Osteoblast (primary cell): ENCODE measurements at regions not wholly inside any gene's neighbourhood (a gene's known extent, or its start where the extent isn't known, plus 50 kb on each side); places are given as distances from the start of the nearest gene placed in this dataset.

Experiments
- DNase-seq: peaks from one replicate; pipeline ENCODE4 v3.0.0; 2011; ENCODE audit warnings: low spot score, mixed read lengths; ENCODE audit not compliant: insufficient read length; ENCODE audit errors: missing footprints
- H2AFZ ChIP-seq: 2 replicates; pipeline ENCODE4 v1.6.0; 2011; ENCODE audit warnings: mild to moderate bottlenecking, low read length
- H3K27ac ChIP-seq: 2 replicates; pipeline ENCODE4 v1.5.1; 2011; ENCODE audit warnings: mild to moderate bottlenecking, low read depth, low read length, moderate library complexity
- H3K27me3 ChIP-seq: 2 replicates; pipeline ENCODE4 v1.6.0; 2012; ENCODE audit warnings: mild to moderate bottlenecking, control low read depth, inconsistent platforms, low read length, moderate library complexity; ENCODE audit not compliant: insufficient read depth
- H3K36me3 ChIP-seq: 2 replicates; pipeline ENCODE4 v1.5.1; 2011; ENCODE audit warnings: mild to moderate bottlenecking, low read length, control low read depth, moderate library complexity; ENCODE audit not compliant: insufficient read depth
- H3K4me1 ChIP-seq: 2 replicates; pipeline ENCODE4 v1.5.1; 2011; ENCODE audit warnings: mild to moderate bottlenecking, low read length, control low read depth, moderate library complexity; ENCODE audit not compliant: insufficient read depth
- H3K4me2 ChIP-seq: 2 replicates; pipeline ENCODE4 v1.6.0; 2011; ENCODE audit warnings: mild to moderate bottlenecking, low read length; ENCODE audit not compliant: insufficient read depth
- H3K4me3 ChIP-seq: fragments of 200-600 bp; sonication (generic); 3 replicates; pipeline ENCODE4 v1.5.1; 2012; ENCODE audit warnings: mild to moderate bottlenecking, low read length, inconsistent platforms; ENCODE audit not compliant: insufficient read depth
- H3K79me2 ChIP-seq: 2 replicates; pipeline ENCODE4 v1.6.0; 2012; ENCODE audit warnings: mild to moderate bottlenecking, low read length, control low read depth, inconsistent platforms; ENCODE audit not compliant: insufficient read depth
- H3K9me3 ChIP-seq: 2 replicates; pipeline ENCODE4 v1.5.1; 2011; ENCODE audit warnings: low read depth, low read length, control low read depth
- H4K20me1 ChIP-seq: 2 replicates; pipeline ENCODE4 v1.6.0; 2012; ENCODE audit warnings: mild to moderate bottlenecking, low read length, control low read depth; ENCODE audit not compliant: insufficient read depth
- CTCF ChIP-seq: IDR thresholded peaks from 2 replicates; pipeline ENCODE4 v1.5.1; 2011; ENCODE audit warnings: mild to moderate bottlenecking, low read depth, low read length, moderate library complexity; ENCODE audit errors: extremely low read depth

GRCh38 chr10:129105266-129105665 lies 361.8 kb upstream of the MGMT start:
- no peak overlapping the region for H2AFZ ChIP-seq

GRCh38 chr10:129106314-129106713 lies 360.7 kb upstream of the MGMT start:
- Histone ChIP-seq H3K4me3 (no peak overlapping the region), H2AFZ (no peak overlapping the region), H3K4me2 (no peak overlapping the region), H3K27me3 (no peaks in the 10 kb centered on the region), H3K4me1 (peaks cover 12% of the 10 kb centered on the region), H3K27ac (no peak overlapping the region), H3K9me3 (no peaks in the 10 kb centered on the region), H3K36me3 (no peaks in the 10 kb centered on the region), H3K79me2 (no peaks in the 10 kb centered on the region), H4K20me1 (no peaks in the 10 kb centered on the region)
- TF ChIP-seq CTCF: no peak
- no peak for DNase-seq

More at GRCh38 chr10:129105266-129105665, 361.8 kb upstream of the MGMT start:
- DNase-seq: peak; percentile 77
- no peak overlapping the region for H3K4me3 ChIP-seq
- H3K4me2 ChIP-seq: no peak overlapping the region
- H3K4me1 ChIP-seq: peaks cover 12% of the 10 kb centered on the region
- no peaks in the 10 kb centered on the region for H3K27me3 ChIP-seq
- no peaks in the 10 kb centered on the region for H3K79me2 ChIP-seq
- no peak for TF ChIP-seq CTCF
- no peaks in the 10 kb centered on the region for H3K9me3 ChIP-seq
- H4K20me1 ChIP-seq: no peaks in the 10 kb centered on the region
- H3K27ac ChIP-seq: peak overlapping the region; percentile 60
- no peaks in the 10 kb centered on the region for H3K36me3 ChIP-seq

GRCh38 chr10:129107525-129107924 lies 359.5 kb upstream of the MGMT start:
- Histone ChIP-seq H3K9me3 (no peaks in the 10 kb centered on the region), H3K36me3 (no peaks in the 10 kb centered on the region), H3K79me2 (no peaks in the 10 kb centered on the region), H3K27ac (no peak overlapping the region), H3K4me3 (no peak overlapping the region), H4K20me1 (no peaks in the 10 kb centered on the region), H3K27me3 (no peaks in the 10 kb centered on the region), H3K4me2 (no peak overlapping the region), H2AFZ (no peak overlapping the region), H3K4me1 (peaks cover 12% of the 10 kb centered on the region)
- DNase-seq: no peak
- TF ChIP-seq CTCF: no peak

GRCh38 chr10:129108378-129108777 lies 358.7 kb upstream of the MGMT start:
- TF ChIP-seq CTCF: no peak

More at GRCh38 chr10:129108378-129108777, 358.7 kb upstream of the MGMT start:
- Histone ChIP-seq H4K20me1 (no peaks in the 10 kb centered on the region), H3K9me3 (no peaks in the 10 kb centered on the region), H3K4me1 (peaks cover 9% of the 10 kb centered on the region), H3K27ac (no peak overlapping the region), H3K36me3 (no peaks in the 10 kb centered on the region), H2AFZ (no peak overlapping the region), H3K27me3 (no peaks in the 10 kb centered on the region), H3K4me3 (no peak overlapping the region), H3K79me2 (no peaks in the 10 kb centered on the region), H3K4me2 (no peak overlapping the region)
- DNase-seq: no peak
